ENCODE measurements at regions not wholly inside any gene's neighbourhood (a gene's known extent, or its start where the extent isn't known, plus 50 kb on each side); places are given as distances from the start of the nearest gene placed in this dataset.

GRCh38 chr16:62602790-62603189 lies 566.6 kb upstream of the CDH8 start:
- dilution Hi-C loops (cut with MboI; ENCODE audit: extremely low pct_ligation_motif_present, low sequenced_read_pairs), result no loop called here
- H4K20me1 ChIP-seq (ENCODE audit: control insufficient read depth, extremely low read depth, insufficient read depth, low read length), result no peaks in the 10 kb centered on the region
- no peak overlapping the region for H3K9ac ChIP-seq (ENCODE audit: control insufficient read depth, extremely low read depth, insufficient read depth, low read length)
- H2AFZ ChIP-seq (ENCODE audit: control insufficient read depth, low read length), result no peak overlapping the region
- no peak overlapping the region for H3K27ac ChIP-seq (ENCODE audit: control insufficient read depth, insufficient read depth, low read length)
- H3K79me2 ChIP-seq (ENCODE audit: control insufficient read depth, insufficient read depth, low read length), result no peaks in the 10 kb centered on the region
- no peak overlapping the region for H3K4me2 ChIP-seq (ENCODE audit: control insufficient read depth, extremely low read depth, insufficient read depth, low read depth, low read length)
- H3K4me1 ChIP-seq (ENCODE audit: control insufficient read depth, extremely low read depth, insufficient read depth, low read length), result no peaks in the 10 kb centered on the region
- no peak overlapping the region for H3K4me3 ChIP-seq (ENCODE audit: control insufficient read depth in 2 of 3, extremely low read depth in 1 of 3, insufficient read depth in 2 of 3, low read depth in 1 of 3, low read length in 3 of 3)
- H3K36me3 ChIP-seq (ENCODE audit: control insufficient read depth in 2 of 2, extremely low read depth in 1 of 2, insufficient read depth in 2 of 2, low read length in 2 of 2), result no peaks in the 10 kb centered on the region
- no peaks in the 10 kb centered on the region for H3K9me3 ChIP-seq (ENCODE audit: control insufficient read depth, low read depth, low read length)
- no peak for FAIRE-seq
- no peaks in the 10 kb centered on the region for H3K9me1 ChIP-seq (ENCODE audit: control insufficient read depth, extremely low read depth, insufficient read depth, low read length)
- no peaks in the 10 kb centered on the region for H3K27me3 ChIP-seq (ENCODE audit: control insufficient read depth, extremely low read depth, insufficient read depth, low read length)
- no peak for DNase-seq (ENCODE audit: low read depth, low spot score)
- TF ChIP-seq EZH2 (IDR thresholded peaks at IDR 0.05; ENCODE audit: low read length), result no peak
- TF ChIP-seq CTCF (optimal IDR thresholded peaks at IDR 0.05 in 1 of 3, IDR thresholded peaks at IDR 0.05 in 1 of 3, conservative IDR thresholded peaks at IDR 0.05 in 1 of 3; ENCODE audit: extremely low read depth in 1 of 3, insufficient read depth in 2 of 3, low read length in 3 of 3), result no peak

- H3K4me1 ChIP-seq (ENCODE audit: control insufficient read depth, extremely low read depth, insufficient read depth, low read length), result no peaks in the 10 kb centered on the region
- no peak overlapping the region for H3K4me3 ChIP-seq (ENCODE audit: control insufficient read depth in 2 of 3, extremely low read depth in 1 of 3, insufficient read depth in 2 of 3, low read depth in 1 of 3, low read length in 3 of 3)
- H3K9ac ChIP-seq (ENCODE audit: control insufficient read depth, extremely low read depth, insufficient read depth, low read length), result no peak overlapping the region
- no peaks in the 10 kb centered on the region for H3K79me2 ChIP-seq (ENCODE audit: control insufficient read depth, insufficient read depth, low read length)
- no peaks in the 10 kb centered on the region for H3K27me3 ChIP-seq (ENCODE audit: control insufficient read depth, extremely low read depth, insufficient read depth, low read length)
- DNase-seq (ENCODE audit: low read depth, low spot score), result no peak
- H3K36me3 ChIP-seq (ENCODE audit: control insufficient read depth in 2 of 2, extremely low read depth in 1 of 2, insufficient read depth in 2 of 2, low read length in 2 of 2), result no peaks in the 10 kb centered on the region
- H3K4me2 ChIP-seq (ENCODE audit: control insufficient read depth, extremely low read depth, insufficient read depth, low read depth, low read length), result no peak overlapping the region
- H3K27ac ChIP-seq (ENCODE audit: control insufficient read depth, insufficient read depth, low read length), result no peak overlapping the region
- no peak overlapping the region for H2AFZ ChIP-seq (ENCODE audit: control insufficient read depth, low read length)
- FAIRE-seq, result no peak
- no peaks in the 10 kb centered on the region for H4K20me1 ChIP-seq (ENCODE audit: control insufficient read depth, extremely low read depth, insufficient read depth, low read length)
- no peak for TF ChIP-seq EZH2 (IDR thresholded peaks at IDR 0.05; ENCODE audit: low read length)
- no peak for TF ChIP-seq CTCF (optimal IDR thresholded peaks at IDR 0.05 in 1 of 3, IDR thresholded peaks at IDR 0.05 in 1 of 3, conservative IDR thresholded peaks at IDR 0.05 in 1 of 3; ENCODE audit: extremely low read depth in 1 of 3, insufficient read depth in 2 of 3, low read length in 3 of 3)
- dilution Hi-C loops (cut with MboI; ENCODE audit: extremely low pct_ligation_motif_present, low sequenced_read_pairs), result no loop called here
- no peaks in the 10 kb centered on the region for H3K9me1 ChIP-seq (ENCODE audit: control insufficient read depth, extremely low read depth, insufficient read depth, low read length)
- H3K9me3 ChIP-seq (ENCODE audit: control insufficient read depth, low read depth, low read length), result no peaks in the 10 kb centered on the region
Measured at GRCh38 chr16:62597875-62598274, 561.6 kb upstream of the CDH8 start.

Measured in keratinocyte (primary cell).